ENCODE measurements at regions not wholly inside any gene's neighbourhood (a gene's known extent, or its start where the extent isn't known, plus 50 kb on each side); places are given as distances from the start of the nearest gene placed in this dataset.

DNA sequence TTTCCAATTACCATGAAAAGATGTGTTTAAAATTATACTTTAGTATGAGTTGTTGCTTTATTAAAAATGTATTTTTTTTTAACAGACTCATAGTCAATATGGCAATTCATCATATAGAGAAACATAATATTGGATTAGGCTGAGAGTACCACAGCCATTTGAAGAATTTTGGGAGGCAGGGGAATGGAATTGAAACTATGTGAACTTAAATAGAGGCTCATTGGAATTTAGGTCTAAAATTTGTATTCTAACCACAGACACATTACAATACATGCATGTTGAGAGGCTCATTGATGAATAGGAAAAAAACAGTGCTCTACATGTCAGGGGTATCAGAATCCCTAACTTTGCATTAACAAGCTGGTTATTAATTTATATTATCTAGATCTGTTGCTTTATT is 269.6 kb downstream of the DKK2 start:
- no peak for DNase-seq

DNA sequence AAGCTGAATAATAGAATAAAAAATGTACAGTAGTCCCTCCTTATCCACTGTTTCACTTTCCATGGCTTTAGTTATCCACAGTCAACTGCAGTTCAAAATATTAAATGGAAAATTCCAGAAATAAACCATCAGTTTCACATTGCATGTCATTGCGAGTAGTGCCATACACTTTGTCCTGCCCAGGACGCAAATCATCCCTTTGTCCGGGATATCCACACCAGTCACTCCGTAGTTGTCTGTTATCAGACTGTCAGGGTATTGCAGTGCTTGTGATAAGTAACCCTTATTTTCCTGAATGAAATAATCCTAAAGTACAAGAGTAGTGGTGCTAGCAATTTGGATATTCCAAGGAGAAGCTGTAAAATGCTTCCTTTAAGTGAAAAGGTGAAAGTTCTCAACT is 271.3 kb downstream of the DKK2 start:
- DNase-seq: no peak

DNA sequence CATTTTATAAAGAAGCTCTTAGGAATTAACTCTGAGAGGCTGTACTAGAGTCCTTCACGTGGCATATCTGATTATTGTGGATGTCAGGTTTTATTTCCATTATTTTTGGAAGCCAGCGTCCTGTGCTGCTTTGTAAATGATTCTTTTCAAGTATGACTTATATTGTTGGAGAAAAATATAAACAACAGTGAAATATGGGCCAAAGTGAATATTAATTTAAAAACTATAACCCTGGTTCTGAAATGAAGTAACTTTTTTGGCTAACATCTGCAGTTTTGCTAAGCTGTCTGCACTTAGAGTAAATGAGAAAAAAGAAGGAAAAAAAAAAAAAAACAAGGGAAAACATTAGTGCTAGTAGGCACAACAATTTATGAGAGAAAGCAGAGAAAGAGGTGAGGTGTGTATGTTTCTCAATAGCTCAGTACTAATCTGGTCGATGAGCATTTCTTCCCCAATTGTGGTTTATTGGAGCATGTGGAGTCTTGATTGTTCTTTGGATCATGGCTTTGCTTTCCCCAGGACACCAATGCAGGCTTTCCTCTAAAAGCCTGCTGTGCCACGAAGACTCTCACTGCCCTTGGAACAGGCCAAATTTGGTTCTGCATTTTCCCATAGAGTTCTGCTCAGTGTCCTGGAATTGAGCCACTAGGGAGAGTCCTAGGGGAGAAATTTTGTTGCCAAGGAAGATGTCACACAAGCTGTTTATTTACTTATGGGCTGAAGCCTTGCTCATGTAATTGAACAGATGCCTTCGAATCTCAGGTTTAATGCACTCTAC is 273.3 kb downstream of the DKK2 start:
- no peak for DNase-seq

DNA sequence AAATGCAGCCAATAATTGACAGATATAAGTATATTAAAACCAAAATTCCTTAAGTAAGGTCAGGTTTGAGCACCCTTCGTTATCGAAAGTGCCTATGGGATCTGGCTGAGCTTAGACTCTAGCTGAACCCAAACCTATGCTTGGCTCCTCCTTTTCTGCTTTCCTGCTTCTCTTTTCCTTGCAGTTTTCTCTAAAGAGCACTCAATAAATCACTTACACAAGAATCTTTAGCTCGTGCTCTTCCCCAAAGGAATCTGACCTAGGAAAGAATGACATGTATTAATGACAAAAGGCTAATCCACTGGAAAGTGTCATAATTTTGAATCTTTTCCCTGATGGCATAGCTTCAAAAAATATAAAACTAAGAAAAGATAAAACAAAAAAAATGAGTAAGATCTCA is 282.7 kb downstream of the DKK2 start:
- DNase-seq: no peak

DNA sequence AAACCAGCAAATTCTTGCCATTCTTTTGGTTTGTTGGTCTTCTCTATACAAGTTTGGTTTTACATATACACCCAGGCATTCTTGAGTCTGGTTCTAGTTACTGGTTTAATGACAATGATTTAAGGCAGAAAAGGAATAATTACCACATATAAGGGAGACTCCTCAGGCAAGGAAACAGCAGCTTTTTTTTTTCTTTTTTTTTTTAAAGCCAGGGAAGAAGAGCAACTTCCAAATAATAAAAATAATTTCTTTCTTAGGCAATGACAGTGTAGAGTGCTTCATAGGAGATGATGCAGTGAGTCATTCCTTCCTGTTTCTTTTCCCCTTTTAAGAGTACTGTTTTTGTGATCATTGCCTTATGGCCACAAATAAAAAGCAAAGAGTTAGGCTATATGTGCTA is 289.7 kb downstream of the DKK2 start:
- peak; percentile 39 to 84 (median 77) for DNase-seq

DNA sequence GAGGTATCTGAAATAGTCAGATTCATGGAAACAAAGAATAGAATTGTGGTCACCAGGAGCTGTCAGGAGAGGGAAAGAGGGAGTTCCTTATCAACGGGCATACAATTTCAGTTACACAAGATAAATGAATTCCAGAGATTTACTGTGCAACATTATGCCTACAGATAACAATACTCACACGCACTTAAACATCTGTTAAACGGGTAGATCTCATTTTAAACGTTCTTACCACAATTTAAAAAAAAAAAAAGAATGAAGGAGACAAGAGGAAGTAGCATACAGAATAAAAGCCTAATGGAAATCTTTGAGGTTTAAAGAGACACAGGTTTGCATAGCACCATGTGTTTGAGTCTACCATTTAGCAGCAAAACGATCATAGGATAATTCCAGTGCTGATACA is 298.0 kb downstream of the DKK2 start:
- no peak for DNase-seq

DNA sequence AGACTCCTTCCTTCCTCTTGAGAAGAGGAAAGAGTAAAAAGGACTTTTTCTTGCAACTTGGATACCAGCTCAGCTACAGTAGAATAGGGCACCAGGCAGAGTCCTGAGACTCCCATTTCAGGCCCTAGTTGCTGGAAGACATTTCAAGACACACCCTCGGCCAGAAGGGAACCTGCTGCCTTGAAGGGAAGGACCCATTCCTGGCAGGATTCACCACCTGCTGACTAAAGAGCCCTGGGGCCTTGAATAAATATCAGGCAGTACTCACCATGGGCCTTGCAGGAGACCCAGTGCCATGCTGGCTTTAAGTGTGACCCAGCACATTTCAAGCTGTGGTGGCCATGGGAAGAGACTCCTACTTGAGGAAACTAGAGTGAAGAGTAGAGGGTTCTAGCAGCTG is 317.6 kb downstream of the DKK2 start:
- no peak for DNase-seq

DNA sequence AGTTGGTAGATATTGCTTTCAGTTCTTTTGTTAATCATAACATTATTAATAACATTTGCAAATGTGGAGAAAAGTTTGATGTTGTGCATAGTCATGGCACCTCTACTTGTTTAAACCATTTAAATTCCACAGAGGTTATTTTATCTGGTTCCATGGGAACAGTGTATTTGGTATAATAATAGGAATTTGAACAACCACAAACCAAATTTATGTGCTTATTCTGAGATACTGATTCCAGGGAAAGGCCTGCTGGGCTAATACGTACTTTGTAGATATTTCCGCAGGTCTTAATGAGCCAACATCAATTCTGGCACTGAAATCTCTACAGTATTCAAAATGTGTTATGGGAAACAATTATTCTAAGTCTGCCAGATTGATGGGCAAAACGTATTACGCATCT is 319.0 kb downstream of the DKK2 start:
- DNase-seq: no peak

DNA sequence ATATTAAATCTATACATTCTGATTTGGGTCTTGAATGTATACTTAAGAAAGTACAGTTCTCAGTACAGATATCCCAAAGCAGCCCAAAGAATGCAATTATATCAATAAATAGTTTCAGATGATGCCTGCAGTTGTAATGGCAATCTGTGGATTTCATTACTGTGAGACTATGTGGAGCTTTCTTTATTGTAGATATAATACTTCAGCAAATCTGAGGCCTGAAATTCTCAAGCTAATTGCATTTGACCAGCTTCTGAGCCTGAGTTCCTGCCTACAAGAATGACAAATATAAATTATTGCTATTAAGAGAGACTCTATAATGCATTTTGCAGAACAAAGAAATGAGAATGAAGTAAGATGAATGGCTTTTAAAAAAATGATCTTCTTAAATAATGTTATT is 320.3 kb downstream of the DKK2 start:
- no peak for DNase-seq

DNA sequence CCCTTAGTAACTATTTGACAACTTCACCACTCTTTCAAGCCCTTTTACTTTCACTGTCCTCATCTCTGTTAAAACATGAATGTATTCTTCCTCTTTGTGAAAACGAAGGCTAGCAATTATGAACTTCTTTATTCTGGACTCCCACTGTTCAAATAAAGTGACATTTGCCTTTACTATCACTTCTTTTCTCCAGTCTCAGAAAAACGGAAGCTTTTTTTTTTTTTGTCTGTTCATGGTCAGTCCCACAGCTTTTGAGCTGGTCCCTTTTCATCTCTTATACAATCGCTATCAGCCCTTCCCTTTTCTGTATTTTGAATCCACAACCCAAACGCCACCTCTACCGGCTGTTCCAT is 327.7 kb downstream of the DKK2 start:
- DNase-seq: peak; percentile 29 to 72 (median 65)

DNA sequence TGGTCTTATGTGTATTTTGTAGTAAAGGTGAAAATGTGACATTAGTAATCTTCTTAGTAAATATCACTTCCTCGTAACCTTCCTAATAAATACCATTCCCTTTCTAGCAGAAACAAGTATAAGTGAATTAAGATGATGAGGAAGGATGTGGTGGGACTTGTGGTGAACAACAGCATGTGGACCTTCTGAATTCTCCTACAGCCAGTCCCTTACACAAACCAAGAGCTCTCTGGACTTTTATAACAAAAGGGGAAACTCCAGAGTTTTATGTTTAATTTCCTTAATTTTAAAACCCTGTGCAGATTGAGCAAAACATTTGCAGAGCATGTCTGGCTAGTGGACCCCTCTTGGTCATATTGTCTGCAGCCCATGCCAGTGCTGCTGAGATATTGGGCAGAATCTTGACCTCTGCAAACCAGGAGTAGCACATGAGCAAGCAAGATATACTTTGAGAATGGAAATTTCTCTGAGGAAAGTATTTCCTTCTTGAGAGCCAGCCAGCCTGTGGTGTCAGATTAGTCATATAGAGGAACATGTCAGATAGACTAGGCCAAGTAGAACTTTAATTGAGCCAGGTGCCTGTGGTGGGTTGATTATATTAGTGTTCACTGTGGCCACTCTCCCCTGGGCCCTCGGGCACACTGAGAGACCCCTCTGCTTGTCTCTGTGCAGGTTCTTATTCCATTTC is 328.2 kb downstream of the DKK2 start:
- peak; percentile 51 to 77 (median 72) for DNase-seq

DNA sequence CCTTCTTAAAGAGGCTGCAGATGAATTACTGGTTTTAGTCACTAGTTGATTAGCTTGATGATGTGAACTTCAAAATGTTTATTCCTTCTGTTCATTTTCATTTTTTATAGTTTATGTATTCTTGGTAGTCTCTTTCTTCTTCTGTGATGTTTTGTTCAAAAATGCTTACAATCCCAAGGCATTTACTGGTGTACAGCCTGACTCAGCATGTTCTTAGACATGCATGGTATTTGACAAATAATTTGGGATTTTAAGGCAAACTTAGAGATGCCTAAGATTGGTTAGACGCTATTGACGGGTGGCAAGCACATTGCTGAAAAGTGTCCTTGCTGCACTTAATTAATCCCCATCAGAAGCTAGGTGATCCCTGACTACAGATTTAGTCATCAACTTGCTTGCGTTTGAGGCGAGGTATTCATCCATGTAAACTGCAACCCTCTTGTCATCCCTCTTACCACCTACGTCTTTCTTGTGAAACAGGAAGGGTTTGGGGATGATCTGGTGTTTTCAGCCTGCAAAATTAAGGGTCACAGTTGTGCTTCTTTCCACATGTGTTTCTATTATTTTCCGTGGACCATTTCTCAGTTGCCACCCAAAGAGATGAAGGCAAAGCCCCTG is 331.8 kb downstream of the DKK2 start:
- DNase-seq: no peak

DNA sequence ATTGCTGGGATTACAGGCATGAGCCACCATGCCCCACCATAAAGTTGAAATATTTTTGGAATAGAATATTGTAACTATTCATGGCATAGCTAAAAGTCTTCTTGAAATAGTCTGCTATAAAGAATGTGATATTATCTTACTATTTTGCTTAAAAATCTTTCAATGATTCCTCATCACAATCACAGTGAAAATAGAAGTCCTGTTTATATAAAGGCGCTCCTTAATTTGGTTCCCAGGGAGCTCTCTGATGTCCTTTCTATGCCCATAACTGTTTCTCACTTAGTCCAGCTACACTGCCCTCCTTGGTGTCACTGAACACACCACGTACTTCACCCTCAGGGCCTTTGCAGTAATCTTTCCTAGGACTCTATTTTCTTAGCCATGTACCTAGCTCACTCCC is 331.7 kb upstream of the GIMD1 start:
- no peak for DNase-seq

DNA sequence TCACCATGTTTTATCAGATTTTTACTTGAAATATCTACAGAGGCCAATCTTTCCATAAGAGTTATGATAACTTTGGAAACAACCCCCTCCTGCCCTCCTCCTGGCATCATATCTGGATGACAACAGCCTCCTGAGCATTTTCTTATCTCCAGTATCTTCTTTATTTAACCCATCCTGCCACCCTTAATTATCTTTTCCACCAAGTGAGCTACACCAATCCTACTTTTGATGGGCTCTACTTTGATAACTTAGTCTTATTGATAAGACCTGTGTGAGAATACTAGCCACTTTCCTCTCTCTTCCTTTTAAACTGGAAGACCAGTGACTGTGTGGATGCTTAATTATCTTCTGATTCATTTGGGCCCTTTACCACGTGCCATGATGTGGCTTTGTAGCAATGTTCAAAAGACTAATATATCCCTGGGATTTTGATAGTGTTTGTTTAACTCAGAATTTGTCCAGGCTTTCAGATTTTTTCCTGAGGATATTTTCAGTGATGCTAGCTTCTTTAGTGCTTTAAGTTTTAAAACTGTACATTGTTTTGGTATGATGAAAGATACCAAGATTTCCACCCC is 330.1 kb upstream of the GIMD1 start:
- no peak for DNase-seq

DNA sequence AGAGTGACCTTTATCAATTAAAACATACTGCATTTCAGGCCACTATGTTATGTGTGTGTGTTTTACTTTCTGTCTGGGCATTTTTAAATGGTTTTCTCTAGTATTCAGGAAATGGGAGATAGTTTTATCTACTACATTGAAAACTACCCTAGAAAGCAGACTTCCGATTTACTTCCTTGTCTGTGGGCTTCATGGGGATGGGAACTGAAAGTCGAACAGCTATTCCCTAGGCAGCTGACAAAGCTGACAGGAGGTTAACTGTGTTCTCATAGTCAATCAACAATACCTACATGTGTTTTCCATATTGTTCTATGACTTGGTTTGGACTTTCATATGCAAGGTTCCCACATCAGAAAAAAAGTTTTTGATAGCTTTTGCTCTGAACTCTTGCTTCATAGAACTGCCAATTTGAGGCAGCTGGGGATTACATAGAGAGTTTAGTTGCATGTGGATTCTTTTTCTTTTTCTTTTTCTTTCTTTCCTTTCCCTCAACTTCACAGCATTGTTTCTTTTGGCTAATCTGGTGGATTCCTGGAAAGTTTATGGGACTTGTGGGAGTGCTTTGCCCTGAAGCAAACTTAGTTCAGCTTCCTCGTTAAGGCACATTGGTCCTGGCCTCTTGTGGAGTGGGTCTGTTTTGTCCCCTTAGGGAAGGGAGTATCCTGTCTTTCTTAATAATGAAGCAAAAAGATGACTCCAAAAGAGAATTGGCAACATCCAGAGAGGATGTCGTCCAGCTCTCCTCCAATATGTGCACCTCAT is 327.1 kb upstream of the GIMD1 start:
- peak; percentile 4 to 48 (median 31) for DNase-seq

DNA sequence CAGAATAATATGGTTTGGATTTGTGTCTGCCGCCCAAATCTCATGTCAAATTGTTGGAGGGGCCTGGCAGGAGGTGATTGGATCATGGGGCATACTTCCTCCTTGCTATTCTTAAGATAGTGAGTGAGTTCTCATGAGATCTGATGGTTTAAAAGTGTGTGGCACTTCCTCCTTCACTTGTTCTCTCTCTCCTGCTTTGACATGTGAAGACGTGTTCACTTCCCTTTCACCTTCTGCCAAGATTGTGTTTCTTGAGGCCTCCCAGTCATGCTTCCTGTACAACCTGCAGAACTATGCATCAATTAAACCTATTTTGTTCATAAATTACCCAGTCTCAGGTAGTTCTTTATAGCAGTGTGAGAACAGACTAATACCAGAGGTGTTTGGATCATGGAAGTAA is 325.7 kb upstream of the GIMD1 start:
- no peak for DNase-seq

DNA sequence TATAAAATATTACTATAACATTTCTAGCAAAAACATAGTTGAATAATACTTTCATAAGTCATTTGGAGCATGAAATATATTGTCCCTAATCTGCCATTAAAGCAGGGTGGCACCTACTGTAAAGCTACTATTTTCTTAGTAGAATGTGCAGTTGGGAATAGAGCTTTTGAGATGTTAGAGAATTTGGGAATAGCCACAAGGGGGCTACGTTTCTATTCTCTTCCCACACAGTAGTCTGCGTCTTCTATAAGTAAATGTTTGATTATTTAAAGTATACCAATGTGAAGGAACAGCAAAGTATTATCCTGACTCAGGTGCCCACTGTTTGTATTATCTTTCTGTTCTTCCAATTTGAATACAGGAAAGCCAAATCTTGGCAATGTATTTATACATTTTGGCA is 323.2 kb upstream of the GIMD1 start:
- no peak for DNase-seq

DNA sequence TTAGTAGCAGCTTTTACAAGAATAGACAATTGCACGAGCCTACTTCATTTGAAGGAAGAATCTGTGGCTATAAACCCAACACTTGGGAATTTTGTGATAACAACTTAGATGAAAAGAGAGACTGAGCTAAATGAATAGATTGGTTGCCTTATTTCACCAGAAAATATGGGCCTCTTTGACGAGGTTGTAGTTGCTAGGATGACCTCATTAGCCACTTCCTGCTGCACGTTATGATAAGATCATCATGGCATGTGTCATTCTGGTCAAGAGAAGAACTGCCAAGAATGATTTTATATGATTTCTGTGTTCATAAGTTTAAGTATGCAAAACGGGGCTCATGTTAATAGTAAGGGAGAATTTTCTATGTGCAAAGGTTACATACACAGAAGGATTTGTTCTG is 321.9 kb upstream of the GIMD1 start:
- DNase-seq: peak; percentile 56 to 86 (median 84)

DNA sequence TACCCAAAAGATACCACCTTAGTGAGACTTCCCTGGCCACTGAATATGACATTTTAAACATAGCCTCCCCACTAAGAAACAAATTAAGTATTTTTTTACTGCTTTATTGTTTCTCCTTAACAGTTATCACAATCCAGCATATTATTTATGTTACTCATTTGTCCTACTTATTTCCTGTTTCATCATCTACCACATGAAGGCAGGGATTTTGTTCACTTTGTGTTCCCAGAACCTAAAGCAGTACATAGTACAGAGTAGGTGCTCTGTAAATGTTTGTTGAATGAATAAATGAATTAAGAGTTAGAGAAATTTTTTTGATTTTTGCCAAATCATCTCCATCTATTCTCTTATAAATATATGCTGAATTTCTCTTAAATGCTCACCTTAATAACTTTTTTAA is 318.4 kb upstream of the GIMD1 start:
- DNase-seq: no peak

DNA sequence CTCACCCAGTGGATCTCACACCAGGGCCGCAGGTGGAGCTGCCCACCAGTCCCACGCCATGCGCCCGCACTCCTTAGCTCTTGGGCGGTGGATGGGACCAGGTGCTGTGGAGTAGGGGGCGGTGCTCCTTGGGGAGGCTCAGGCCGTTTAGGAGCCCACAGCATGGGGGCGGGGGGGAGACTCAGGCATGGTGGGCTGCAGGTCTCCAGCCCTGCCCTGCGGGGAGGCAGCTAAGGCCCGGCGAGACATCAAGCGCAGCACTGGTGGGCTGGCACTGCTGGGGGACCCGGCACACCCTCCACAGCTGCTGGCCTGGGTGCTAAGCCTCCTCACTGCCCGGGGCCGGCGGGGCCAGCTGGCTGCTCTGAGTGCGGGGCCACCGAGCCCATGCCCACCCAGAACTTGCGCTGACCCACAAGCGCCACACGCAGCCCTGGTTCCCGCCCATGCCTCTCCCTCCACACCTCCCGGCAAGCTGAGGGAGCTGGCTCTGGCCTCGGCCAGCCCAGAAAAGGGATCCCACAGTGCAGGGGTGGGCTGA is 312.9 kb upstream of the GIMD1 start:
- no peak for DNase-seq

DNA sequence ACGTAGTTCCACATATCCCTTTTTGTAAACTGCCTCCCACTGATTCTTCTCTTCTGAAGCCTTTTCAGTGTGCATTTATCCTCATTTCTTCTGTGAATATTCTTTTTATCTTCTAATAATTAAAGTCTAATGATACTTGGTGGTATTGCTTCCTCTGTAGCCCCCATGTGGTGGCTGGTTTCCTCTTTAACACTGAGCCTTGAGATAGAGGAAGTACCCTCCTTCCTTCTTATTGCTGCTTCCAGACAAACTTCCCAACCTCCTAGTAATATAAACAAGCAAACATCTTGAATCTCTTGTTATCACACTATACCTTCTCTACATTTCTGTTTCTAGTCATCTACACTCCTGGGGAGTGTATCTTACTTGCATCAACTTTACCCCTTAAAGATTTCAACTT is 310.5 kb upstream of the GIMD1 start:
- DNase-seq: peak in 2 of 3 donors; percentile 31 to 45

DNA sequence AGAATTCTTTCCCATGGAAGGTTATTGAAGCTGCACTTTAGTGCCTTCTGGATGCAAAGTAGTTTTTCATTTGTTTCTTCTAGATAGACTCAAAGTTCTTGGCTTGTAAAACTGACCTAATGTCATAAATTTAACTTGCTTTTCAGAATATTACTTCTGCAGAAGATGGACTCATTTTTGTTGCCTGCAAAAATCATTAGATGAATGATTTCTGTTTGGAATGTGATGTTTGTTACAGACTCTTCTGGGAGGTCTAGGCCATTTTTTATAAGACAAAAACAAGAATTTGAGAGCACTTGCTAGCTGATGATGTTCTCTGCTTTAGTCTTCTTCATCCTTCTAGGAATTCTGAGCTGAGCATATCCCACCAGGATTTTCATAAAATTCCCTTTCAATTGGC is 308.6 kb upstream of the GIMD1 start:
- DNase-seq: no peak
